Testis (tissue), 2 donors: ENCODE measurements at regions not wholly inside any gene's neighbourhood (a gene's known extent, or its start where the extent isn't known, plus 50 kb on each side); places are given as distances from the start of the nearest gene placed in this dataset.

Experiments used
- DNase-seq: peaks from one replicate; pipeline ENCODE4 v3.0.0-alpha.2; 2019
- H3K27ac ChIP-seq, 2 donors: fragments of 200-600 bp; sonication (generic); one replicate each; pipeline ENCODE4 v1.5.1; 2019
- H3K27me3 ChIP-seq: fragments of 200-600 bp; sonication (generic); one replicate; pipeline ENCODE4 v1.5.1; 2019
- H3K36me3 ChIP-seq: fragments of 200-600 bp; sonication (generic); one replicate; pipeline ENCODE4 v1.5.1; 2017; ENCODE audit warnings: low read depth; ENCODE audit errors: missing control alignments
- H3K4me1 ChIP-seq: fragments of 200-600 bp; sonication (generic); one replicate; pipeline ENCODE4 v1.5.1; 2019
- H3K4me3 ChIP-seq, 2 donors: fragments of 200-600 bp; sonication (generic); one replicate each; pipeline ENCODE4 v1.5.1; 2017 to 2019
- H3K9me3 ChIP-seq: fragments of 200-600 bp; sonication (generic); one replicate; pipeline ENCODE4 v1.5.1; 2017
- POLR2A ChIP-seq: fragments of 450-650 bp; IDR thresholded peaks from one replicate; pipeline ENCODE4 v1.6.1; 2017; ENCODE audit warnings: antibody characterized with exemption, mild to moderate bottlenecking, moderate library complexity
- WGBS, 2 donors: methylation state at CpG; one replicate each; pipeline ENCODE4 v1.1.5; 2018; 5-methylcytosine and 5-hydroxymethylcytosine counted together
- intact Hi-C: fragments of 100-400 bp; cut with DNase I; formaldehyde crosslinking; loops from one replicate; pipeline ENCODE4 v1.15.1; 2023; ENCODE audit warnings: low total_unique reads
- TF ChIP-seq, protein P1 (sequence below), 3 experiments: fragments of 450-650 bp in 2 of 3; fragments of 200-600 bp in 1 of 3; sonication (generic) in 1 of 3; IDR thresholded peaks; one replicate each; pipeline ENCODE4 v1.5.1; 2016 to 2019; ENCODE audit warnings: antibody characterized with exemption in 3 of 3, mild to moderate bottlenecking in 2 of 3, moderate library complexity in 1 of 3

DNA sequence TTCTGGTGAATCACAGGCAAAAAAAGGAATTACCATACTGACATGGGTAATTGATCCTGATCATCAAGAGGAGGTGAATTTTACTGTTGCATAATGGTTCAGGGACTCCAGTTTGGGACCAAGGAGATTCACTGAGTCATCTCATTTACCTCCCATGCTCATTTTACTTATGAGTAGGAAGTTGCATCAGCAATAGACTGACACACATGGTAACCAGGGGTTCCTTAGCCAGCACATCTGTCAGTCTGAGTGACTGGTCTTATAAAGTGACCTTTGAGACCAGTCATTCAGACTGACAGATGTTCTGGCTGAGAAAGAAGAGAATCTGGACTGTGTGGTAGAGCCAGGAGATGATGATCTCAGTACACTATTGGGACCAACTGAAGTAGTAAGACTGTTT is 384.6 kb upstream of the CD180 start:
- H3K27ac ChIP-seq = no peak overlapping the region
- no peak for DNase-seq
- intact Hi-C loops = no loop called here
- no peaks in the 10 kb centered on the region for H3K27me3 ChIP-seq
- no peaks in the 10 kb centered on the region for H3K4me1 ChIP-seq
- TF ChIP-seq, protein P1, sequence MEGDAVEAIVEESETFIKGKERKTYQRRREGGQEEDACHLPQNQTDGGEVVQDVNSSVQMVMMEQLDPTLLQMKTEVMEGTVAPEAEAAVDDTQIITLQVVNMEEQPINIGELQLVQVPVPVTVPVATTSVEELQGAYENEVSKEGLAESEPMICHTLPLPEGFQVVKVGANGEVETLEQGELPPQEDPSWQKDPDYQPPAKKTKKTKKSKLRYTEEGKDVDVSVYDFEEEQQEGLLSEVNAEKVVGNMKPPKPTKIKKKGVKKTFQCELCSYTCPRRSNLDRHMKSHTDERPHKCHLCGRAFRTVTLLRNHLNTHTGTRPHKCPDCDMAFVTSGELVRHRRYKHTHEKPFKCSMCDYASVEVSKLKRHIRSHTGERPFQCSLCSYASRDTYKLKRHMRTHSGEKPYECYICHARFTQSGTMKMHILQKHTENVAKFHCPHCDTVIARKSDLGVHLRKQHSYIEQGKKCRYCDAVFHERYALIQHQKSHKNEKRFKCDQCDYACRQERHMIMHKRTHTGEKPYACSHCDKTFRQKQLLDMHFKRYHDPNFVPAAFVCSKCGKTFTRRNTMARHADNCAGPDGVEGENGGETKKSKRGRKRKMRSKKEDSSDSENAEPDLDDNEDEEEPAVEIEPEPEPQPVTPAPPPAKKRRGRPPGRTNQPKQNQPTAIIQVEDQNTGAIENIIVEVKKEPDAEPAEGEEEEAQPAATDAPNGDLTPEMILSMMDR (IDR thresholded peaks at IDR 0.05) = no peak
- no peak for TF ChIP-seq POLR2A
- H3K4me3 ChIP-seq = no peak overlapping the region
- no peaks in the 10 kb centered on the region for H3K9me3 ChIP-seq
- H3K36me3 ChIP-seq = no peaks in the 10 kb centered on the region

DNA sequence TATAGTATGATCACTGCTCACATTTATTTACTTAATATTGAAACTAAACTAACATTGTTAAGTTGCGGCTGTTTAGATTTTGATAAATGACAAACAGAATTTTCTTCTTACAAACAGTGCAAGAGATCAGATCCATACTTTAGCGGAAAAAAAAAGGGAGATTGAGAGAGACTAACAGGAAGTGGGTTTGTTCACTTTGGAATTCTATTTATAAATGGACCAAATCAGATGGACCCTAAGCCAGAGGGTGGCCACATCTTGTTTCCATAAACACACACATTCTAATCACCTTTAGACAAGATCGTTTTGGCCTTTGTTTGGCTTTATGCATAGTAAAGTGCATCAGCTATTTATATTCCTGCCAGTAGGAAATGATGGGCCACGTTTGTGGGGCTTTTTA is 381.4 kb upstream of the CD180 start:
- DNase-seq = no peak
- intact Hi-C loops = no loop called here
- TF ChIP-seq, protein P1 (IDR thresholded peaks at IDR 0.05) = no peak
- TF ChIP-seq POLR2A = no peak
- Histone ChIP-seq H3K27ac (no peak overlapping the region), H3K4me1 (no peaks in the 10 kb centered on the region), H3K36me3 (no peaks in the 10 kb centered on the region), H3K4me3 (no peak overlapping the region), H3K27me3 (no peaks in the 10 kb centered on the region), H3K9me3 (no peaks in the 10 kb centered on the region)
- 52 to 55% methylated on average over 4 of the region's 4 CpGs for WGBS, 2 donors

DNA sequence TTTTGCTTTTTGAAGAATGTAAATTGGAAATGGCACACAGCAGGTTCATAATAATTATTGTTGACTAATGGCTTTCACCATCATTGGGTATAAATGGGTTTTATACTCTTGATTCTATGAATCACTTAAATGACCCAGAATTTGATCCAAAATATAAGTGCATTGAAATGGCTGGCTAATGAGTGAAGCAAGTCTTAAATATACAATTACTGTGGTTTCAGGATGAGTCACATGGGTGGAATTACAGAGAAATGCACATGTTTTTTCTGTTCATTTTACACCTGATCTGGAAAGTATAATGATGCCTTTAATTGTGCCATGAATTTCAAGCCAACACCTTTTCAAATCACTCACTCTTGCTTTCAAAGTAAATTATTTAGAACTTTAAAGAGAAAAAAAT is 380.8 kb upstream of the CD180 start:
- Histone ChIP-seq H3K36me3 (no peaks in the 10 kb centered on the region), H3K4me1 (no peaks in the 10 kb centered on the region), H3K27me3 (no peaks in the 10 kb centered on the region), H3K27ac (no peak overlapping the region), H3K4me3 (no peak overlapping the region), H3K9me3 (no peaks in the 10 kb centered on the region)
- DNase-seq = no peak
- intact Hi-C loops = no loop called here
- TF ChIP-seq, protein P1 (IDR thresholded peaks at IDR 0.05) = no peak
- TF ChIP-seq POLR2A = no peak

DNA sequence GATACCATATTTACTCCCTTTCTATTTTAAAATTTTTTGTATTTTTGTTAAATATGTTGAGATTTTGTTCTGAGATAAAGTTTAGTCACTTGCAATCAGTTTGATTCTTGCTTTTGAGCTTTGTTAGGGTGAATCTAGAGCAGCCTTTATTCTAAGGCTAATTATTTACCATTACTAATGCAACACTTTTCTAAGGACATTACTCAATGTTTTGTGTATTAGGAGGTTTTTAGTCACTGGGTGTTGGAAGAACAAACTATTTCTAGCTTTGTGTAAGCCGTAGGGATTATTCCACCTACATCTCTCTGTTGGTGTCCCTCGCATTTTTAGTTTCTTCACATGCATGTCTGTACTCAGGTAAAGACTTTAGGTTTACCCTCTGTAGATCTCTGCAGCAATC is 379.5 kb upstream of the CD180 start:
- no peak overlapping the region for H3K4me3 ChIP-seq
- no peaks in the 10 kb centered on the region for H3K4me1 ChIP-seq
- H3K27ac ChIP-seq = no peak overlapping the region
- H3K27me3 ChIP-seq = no peaks in the 10 kb centered on the region
- DNase-seq = no peak
- no peaks in the 10 kb centered on the region for H3K9me3 ChIP-seq
- WGBS, 2 donors = 88 to 95% methylated on average over 2 of the region's 2 CpGs
- intact Hi-C loops = no loop called here
- H3K36me3 ChIP-seq = no peaks in the 10 kb centered on the region
- no peak for TF ChIP-seq POLR2A
- TF ChIP-seq, protein P1 (IDR thresholded peaks at IDR 0.05) = no peak

DNA sequence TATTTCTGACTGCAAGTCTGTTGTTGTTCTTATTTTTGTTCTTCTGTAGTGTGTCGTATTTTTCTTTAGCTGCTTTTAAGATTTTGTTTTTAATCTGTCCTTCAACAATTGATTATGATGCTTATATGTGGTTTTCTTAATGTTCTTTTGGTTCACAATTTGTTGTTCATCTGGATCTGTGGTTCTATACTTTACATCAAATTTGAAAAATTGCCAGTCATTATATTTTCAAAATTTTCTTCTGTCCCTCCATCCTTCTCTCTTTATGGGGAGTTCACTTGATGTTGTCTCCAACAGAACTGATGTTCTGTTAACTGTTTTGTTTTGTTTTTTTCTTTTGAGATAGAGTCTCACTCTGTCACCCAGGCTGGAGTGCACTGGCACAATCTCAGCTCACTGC is 378.5 kb upstream of the CD180 start:
- TF ChIP-seq POLR2A = no peak
- TF ChIP-seq, protein P1 (IDR thresholded peaks at IDR 0.05) = no peak
- Histone ChIP-seq H3K4me3 (no peak overlapping the region), H3K4me1 (no peaks in the 10 kb centered on the region), H3K27ac (no peak overlapping the region), H3K9me3 (no peaks in the 10 kb centered on the region), H3K36me3 (no peaks in the 10 kb centered on the region), H3K27me3 (no peaks in the 10 kb centered on the region)
- WGBS, 2 donors = 94 to 100% methylated on average over 1 of the region's 1 CpG
- no peak for DNase-seq
- intact Hi-C loops = no loop called here
